Pancreas (tissue), 10 donors: ENCODE measurements at regions not wholly inside any gene's neighbourhood (a gene's known extent, or its start where the extent isn't known, plus 50 kb on each side); places are given as distances from the start of the nearest gene placed in this dataset.

Experiments used
- ATAC-seq, 4 donors: fragments of 200-7000 bp; cut with Tn5 transposase; one replicate each; pipeline versions ENCODE4 v1.8.0 to v1.9.1; 2020; ENCODE audit warnings: mild to moderate bottlenecking in 4 of 4, moderate library complexity in 4 of 4
- DNase-seq, 6 donors: peaks; one replicate each; pipeline ENCODE4 v3.0.0-alpha.2; 2020
- FAIRE-seq: peaks from 2 replicates; lab custom pipeline; 2012; peaks lifted over from hg19 to GRCh38; lab: Jason Lieb, UNC
- H3K27ac ChIP-seq, 4 donors: fragments of 200-600 bp; sonication (generic); 1 replicate in 3 of 4; 2 replicates in 1 of 4; pipeline versions ENCODE4 v1.5.0 to v1.8.0; 2020
- H3K27me3 ChIP-seq, 4 donors: fragments of 200-600 bp; one replicate each; pipeline ENCODE4 v1.8.0; 2021
- H3K36me3 ChIP-seq, 3 donors: fragments of 200-600 bp; sonication (generic) in 1 of 3; one replicate each; pipeline versions ENCODE4 v1.5.0 to v1.8.0; 2020 to 2021
- H3K4me1 ChIP-seq, 3 donors: fragments of 200-600 bp; one replicate each; pipeline ENCODE4 v1.8.0; 2021
- H3K4me3 ChIP-seq, 4 donors: fragments of 200-600 bp; sonication (generic) in 2 of 4; one replicate each; pipeline versions ENCODE4 v1.5.0 to v1.8.0; 2020 to 2021
- H3K9me3 ChIP-seq, 4 donors: fragments of 200-600 bp; one replicate each; pipeline ENCODE4 v1.8.0; 2021
- CTCF ChIP-seq, 4 donors: fragments of 200-600 bp; sonication (generic) in 3 of 4; IDR thresholded peaks; one replicate each; pipeline versions ENCODE4 v1.5.0 to v1.8.0; 2021; ENCODE audit warnings: antibody characterized with exemption in 4 of 4
- WGBS, 2 donors: extraction: QIAGEN DNeasy Blood & Tissue Kit; methylation state at CpG; one replicate each; pipeline ENCODE4 v1.1.7; 2013; 5-methylcytosine and 5-hydroxymethylcytosine counted together
- intact Hi-C, 3 donors: fragments of 100-400 bp; cut with DNase I; formaldehyde crosslinking; loops; one replicate each; pipeline versions ENCODE4 v1.11.1 to v1.14.2; 2022
- donor health status: healthy with polysubstance abuse.
- donor health status: DM: no; HTN: no; CAD: no; lungs with moderate emphysema.
- donor health status: DM: no; HTN: no; CAD: no.
- donor health status: control.
- donor health status: control.
- donor health status: Bipolar disorder and iron deficiency.
- donor health status: DM: yes; HTN: yes; CAD: no.
- donor health status: DM: no; HTN: no; CAD: no.
- donor health status: DM: no; HTN: no; CAD: no.
- donor health status: DM: yes; HTN: yes; CAD: no.

DNA sequence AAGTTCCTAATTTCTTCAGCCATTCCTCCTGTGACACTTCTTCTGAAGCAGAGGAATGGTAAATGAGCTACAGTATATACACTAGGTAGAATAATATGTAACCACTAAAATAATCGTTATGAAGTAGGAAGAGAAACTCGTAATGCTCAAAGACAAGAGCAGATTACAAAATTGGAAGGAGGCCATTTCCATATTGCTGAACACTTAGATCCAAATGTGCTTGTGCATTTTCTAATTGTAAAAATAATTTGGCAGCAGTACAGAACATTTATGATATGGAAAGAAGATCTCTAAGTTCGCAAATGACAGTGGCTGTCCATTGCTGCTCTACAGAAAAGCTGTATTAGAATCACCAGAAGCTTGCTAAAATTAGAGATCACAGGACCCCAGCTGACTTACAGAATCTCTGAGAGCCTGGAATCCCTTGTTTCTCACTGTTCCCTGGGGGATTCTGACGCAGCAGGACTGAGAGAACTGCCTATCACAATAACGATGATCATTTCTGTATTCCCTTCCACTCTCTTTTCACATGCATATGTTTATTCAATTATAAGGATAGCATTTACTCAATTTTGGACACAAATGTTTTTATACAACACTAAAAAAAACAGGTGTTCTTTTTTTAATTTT, 242.1 kb downstream of the OMA1 start:
- Histone ChIP-seq H3K27me3 (no peaks in the 10 kb centered on the region), H3K36me3 (no peaks in the 10 kb centered on the region), H3K4me1 (no peaks in the 10 kb centered on the region), H3K4me3 (no peak overlapping the region), H3K27ac (no peak overlapping the region), H3K9me3 (no peaks in the 10 kb centered on the region)
- DNase-seq: no peak
- TF ChIP-seq CTCF (IDR thresholded peaks at IDR 0.05): no peak
- no peak for FAIRE-seq
- no peak for ATAC-seq
- 75 to 76% methylated on average over 5 of the region's 5 CpGs for WGBS, 2 donors
- intact Hi-C loops: no loop called here

- Histone ChIP-seq H3K36me3 (no peaks in the 10 kb centered on the region), H3K9me3 (no peaks in the 10 kb centered on the region), H3K4me1 (no peaks in the 10 kb centered on the region), H3K27ac (no peak overlapping the region), H3K4me3 (no peak overlapping the region), H3K27me3 (no peaks in the 10 kb centered on the region)
- FAIRE-seq (no peak), ATAC-seq (no peak), DNase-seq (no peak)
- intact Hi-C loops: no loop called here
- TF ChIP-seq CTCF (IDR thresholded peaks at IDR 0.05): no peak
- 52 to 56% methylated on average over 3 of the region's 3 CpGs for WGBS, 2 donors
These were observed 242.7 kb downstream of the OMA1 start for GRCh38 chr1:58303841-58304240.

GRCh38 chr1:58293388-58293787, 253.1 kb downstream of the OMA1 start:
- intact Hi-C loops: no loop called here
- ATAC-seq (no peak), FAIRE-seq (no peak), DNase-seq (no peak)
- no peaks in the 10 kb centered on the region for H3K27me3 ChIP-seq
- WGBS, 2 donors: 90 to 93% methylated on average over 1 of the region's 1 CpG
- H3K9me3 ChIP-seq: no peaks in the 10 kb centered on the region
- no peaks in the 10 kb centered on the region for H3K36me3 ChIP-seq
- TF ChIP-seq CTCF (IDR thresholded peaks at IDR 0.05): no peak
- H3K4me3 ChIP-seq: no peak overlapping the region
- H3K27ac ChIP-seq: no peak overlapping the region
- H3K4me1 ChIP-seq: no peaks in the 10 kb centered on the region

DNA sequence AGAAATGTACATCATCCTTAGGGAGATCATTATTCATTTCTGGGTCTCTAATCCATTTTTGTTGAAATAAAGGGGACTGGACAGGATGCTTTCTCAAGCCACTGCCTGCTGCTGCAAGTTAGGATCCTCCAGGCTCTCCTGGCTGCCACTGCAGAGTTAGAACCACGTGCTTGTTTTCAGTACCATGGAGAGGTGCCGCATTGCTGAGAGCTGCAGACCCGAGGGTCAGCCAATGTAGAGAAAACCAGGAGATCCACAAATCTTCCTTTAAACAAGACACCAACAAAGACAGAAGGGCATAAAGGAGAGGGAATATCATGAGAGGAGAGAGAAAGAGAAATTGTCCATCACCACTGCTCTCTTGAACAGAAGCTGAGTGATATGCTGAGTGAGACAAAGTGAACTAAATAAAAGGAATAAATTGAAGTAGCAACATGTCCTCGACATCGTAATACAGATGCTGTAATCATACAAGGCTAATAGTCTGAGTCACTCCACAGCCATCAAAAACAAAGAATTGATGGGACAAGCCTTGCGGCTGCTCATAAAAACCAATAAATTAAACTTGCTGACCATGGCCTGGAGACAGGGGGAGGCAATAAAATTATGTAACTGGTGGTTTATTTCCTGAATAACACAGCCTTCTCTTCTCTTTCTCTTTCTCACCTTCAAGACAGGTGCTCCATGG, 255.7 kb downstream of the OMA1 start:
- Histone ChIP-seq H3K9me3 (no peaks in the 10 kb centered on the region), H3K4me1 (no peaks in the 10 kb centered on the region), H3K27ac (no peak overlapping the region), H3K27me3 (no peaks in the 10 kb centered on the region), H3K36me3 (no peaks in the 10 kb centered on the region), H3K4me3 (no peak overlapping the region)
- FAIRE-seq (no peak), ATAC-seq (peak in 1 of 4 donors; percentile 60), DNase-seq (peak in 2 of 6 donors; percentile 10 to 24)
- no peak for TF ChIP-seq CTCF (IDR thresholded peaks at IDR 0.05)
- 53 to 64% methylated on average over 6 of the region's 6 CpGs for WGBS, 2 donors
- intact Hi-C loops: no loop called here

GRCh38 chr1:58288624-58289142, 257.8 kb downstream of the OMA1 start:
- intact Hi-C loops: no loop called here
- DNase-seq (no peak), ATAC-seq (no peak), FAIRE-seq (no peak)
- Histone ChIP-seq H3K27me3 (no peaks in the 10 kb centered on the region), H3K27ac (no peak overlapping the region), H3K36me3 (no peaks in the 10 kb centered on the region), H3K4me3 (no peak overlapping the region), H3K4me1 (no peaks in the 10 kb centered on the region), H3K9me3 (no peaks in the 10 kb centered on the region)
- WGBS, 2 donors: 77 to 96% methylated on average over 2 of the region's 2 CpGs
- TF ChIP-seq CTCF (IDR thresholded peaks at IDR 0.05): no peak
